Liver (tissue), 7 donors: ENCODE measurements at regions not wholly inside any gene's neighbourhood (a gene's known extent, or its start where the extent isn't known, plus 50 kb on each side); places are given as distances from the start of the nearest gene placed in this dataset.

Experiments used
- DNase-seq: peaks from one replicate; pipeline ENCODE4 v3.0.0-alpha.2; 2017; ENCODE audit warnings: low spot score
- H3K27ac ChIP-seq, 2 donors: one replicate each; pipeline ENCODE4 v1.7.0; 2013; ENCODE audit warnings: inconsistent platforms in 2 of 2, low read length in 2 of 2, control low read depth in 1 of 2, low read depth in 1 of 2, mild to moderate bottlenecking in 1 of 2
- H3K27me3 ChIP-seq, 4 donors: one replicate each; pipeline versions ENCODE4 v1.6.1 to v1.7.0; 2013; ENCODE audit warnings: low read length in 3 of 4, inconsistent platforms in 1 of 4, mild to moderate bottlenecking in 1 of 4, moderate library complexity in 1 of 4; ENCODE audit not compliant: control insufficient read depth in 4 of 4, insufficient read depth in 4 of 4
- H3K36me3 ChIP-seq, 4 donors: one replicate each; pipeline versions ENCODE4 v1.6.1 to v1.7.0; 2013; ENCODE audit warnings: low read length in 3 of 4, mild to moderate bottlenecking in 3 of 4, low read depth in 1 of 4, moderate library complexity in 1 of 4; ENCODE audit not compliant: control insufficient read depth in 4 of 4, insufficient read depth in 3 of 4
- H3K4me1 ChIP-seq, 4 donors: one replicate each; pipeline versions ENCODE4 v1.6.1 to v1.7.0; 2013; ENCODE audit warnings: low read length in 3 of 4, mild to moderate bottlenecking in 3 of 4, moderate library complexity in 1 of 4; ENCODE audit not compliant: control insufficient read depth in 4 of 4, insufficient read depth in 4 of 4
- H3K4me3 ChIP-seq, 3 donors: one replicate each; pipeline versions ENCODE4 v1.6.1 to v1.7.0; 2013; ENCODE audit warnings: low read length in 3 of 3, control low read depth in 1 of 3, low read depth in 1 of 3, mild to moderate bottlenecking in 1 of 3
- H3K9ac ChIP-seq, 2 donors: one replicate each; pipeline ENCODE4 v1.7.0; 2013; ENCODE audit warnings: low read length in 2 of 2, mild to moderate bottlenecking in 2 of 2, moderate library complexity in 2 of 2, control low read depth in 1 of 2, low read depth in 1 of 2
- H3K9me3 ChIP-seq, 4 donors: one replicate each; pipeline versions ENCODE4 v1.6.1 to v1.7.0; 2013; ENCODE audit warnings: low read length in 3 of 4; ENCODE audit not compliant: control insufficient read depth in 4 of 4
- EGR1 ChIP-seq, 2 donors: IDR thresholded peaks; 2 replicates each; pipeline ENCODE4 v1.6.1; 2016 to 2018; ENCODE audit warnings: antibody characterized with exemption in 2 of 2, low read depth in 2 of 2
- FOXA1 ChIP-seq: IDR thresholded peaks from 2 replicates; pipeline ENCODE4 v1.6.1; 2016; ENCODE audit warnings: antibody characterized with exemption
- FOXA2 ChIP-seq: IDR thresholded peaks from 2 replicates; pipeline ENCODE4 v1.6.1; 2016; ENCODE audit warnings: antibody characterized with exemption
- GABPA ChIP-seq, 2 donors: IDR thresholded peaks in 1 of 2; conservative IDR thresholded peaks in 1 of 2; 2 replicates each; pipeline ENCODE4 v1.6.1; 2016; ENCODE audit warnings: antibody characterized with exemption in 2 of 2, mild to moderate bottlenecking in 1 of 2, moderate library complexity in 1 of 2
- HNF4A ChIP-seq, 2 donors: conservative IDR thresholded peaks; 2 replicates each; pipeline ENCODE4 v1.6.1; 2016; ENCODE audit warnings: antibody characterized with exemption in 2 of 2, mild to moderate bottlenecking in 2 of 2
- HNF4G ChIP-seq: IDR thresholded peaks from 2 replicates; pipeline ENCODE4 v1.6.1; 2016; ENCODE audit warnings: antibody characterized with exemption
- JUND ChIP-seq, 2 donors: IDR thresholded peaks; 2 replicates each; pipeline ENCODE4 v1.6.1; 2016; ENCODE audit warnings: antibody characterized with exemption in 2 of 2
- NR2F2 ChIP-seq: IDR thresholded peaks from 2 replicates; pipeline ENCODE4 v1.6.1; 2016; ENCODE audit warnings: antibody characterized with exemption
- REST ChIP-seq: IDR thresholded peaks from 2 replicates; pipeline ENCODE4 v1.6.1; 2016; ENCODE audit warnings: antibody characterized with exemption, mild to moderate bottlenecking
- RXRA ChIP-seq, 2 donors: IDR thresholded peaks; 2 replicates each; pipeline ENCODE4 v1.6.1; 2017 to 2018; ENCODE audit warnings: antibody characterized with exemption in 2 of 2, mild to moderate bottlenecking in 1 of 2
- SP1 ChIP-seq: IDR thresholded peaks from 2 replicates; pipeline ENCODE4 v1.6.1; 2018; ENCODE audit warnings: antibody characterized with exemption, mild to moderate bottlenecking
- TAF1 ChIP-seq: conservative IDR thresholded peaks from 2 replicates; pipeline ENCODE4 v1.6.1; 2016; ENCODE audit warnings: antibody characterized with exemption, mild to moderate bottlenecking
- YY1 ChIP-seq: IDR thresholded peaks from 2 replicates; pipeline ENCODE4 v1.6.1; 2016; ENCODE audit warnings: antibody characterized with exemption, mild to moderate bottlenecking
- ZBTB33 ChIP-seq: IDR thresholded peaks from 2 replicates; pipeline ENCODE4 v1.6.1; 2016; ENCODE audit warnings: antibody characterized with exemption
- WGBS: extraction: QIAGEN DNeasy Blood & Tissue Kit; methylation state at CpG from one replicate; pipeline ENCODE4 v1.1.7; 2013; 5-methylcytosine and 5-hydroxymethylcytosine counted together
- donor health status: healthy.
- donor health status: healthy.
- donor health status: healthy.
- donor health status: healthy.

GRCh38 chr10:88058750-88059149 is 195.3 kb downstream of the PTEN start:
- Histone ChIP-seq H3K4me3 (no peak overlapping the region), H3K27ac (no peak overlapping the region), H3K4me1 (peaks cover 4 to 16% (median 14%) of the 10 kb centered on the region in 4 donors), H3K9me3 (no peaks in the 10 kb centered on the region), H3K9ac (no peak overlapping the region), H3K27me3 (no peaks in the 10 kb centered on the region), H3K36me3 (no peaks in the 10 kb centered on the region)
- no peak for TF ChIP-seq YY1
- TF ChIP-seq RXRA (IDR thresholded peaks at IDR 0.05) = no peak
- TF ChIP-seq ZBTB33 = no peak
- no peak for TF ChIP-seq FOXA2
- TF ChIP-seq TAF1 = no peak
- no peak for TF ChIP-seq NR2F2
- no peak for TF ChIP-seq REST
- no peak for TF ChIP-seq GABPA (IDR thresholded peaks at IDR 0.05 in 1 of 2, conservative IDR thresholded peaks at IDR 0.05 in 1 of 2)
- TF ChIP-seq FOXA1 = no peak
- TF ChIP-seq SP1 = no peak
- no peak for TF ChIP-seq HNF4A (conservative IDR thresholded peaks at IDR 0.05)
- TF ChIP-seq HNF4G = no peak
- no peak for TF ChIP-seq JUND (IDR thresholded peaks at IDR 0.05)
- WGBS = 86% methylated on average over 4 of the region's 4 CpGs
- no peak for DNase-seq

- Histone ChIP-seq H3K9ac (no peak overlapping the region), H3K4me1 (peaks cover 5 to 21% (median 18%) of the 10 kb centered on the region in 4 donors), H3K36me3 (no peaks in the 10 kb centered on the region), H3K9me3 (no peaks in the 10 kb centered on the region), H3K27me3 (no peaks in the 10 kb centered on the region), H3K4me3 (no peak overlapping the region), H3K27ac (no peak overlapping the region)
- 69% methylated on average over 4 of the region's 4 CpGs for WGBS
- no peak for DNase-seq
- TF ChIP-seq EGR1 (IDR thresholded peaks at IDR 0.05; ENCODE audit: low read depth in 2 of 2) = no peak
- no peak for TF ChIP-seq ZBTB33
- no peak for TF ChIP-seq RXRA (IDR thresholded peaks at IDR 0.05)
- TF ChIP-seq FOXA1 = no peak
- no peak for TF ChIP-seq JUND (IDR thresholded peaks at IDR 0.05)
These were observed 195.8 kb downstream of the PTEN start for GRCh38 chr10:88059190-88059589.
